HG02938 (cell line): ENCODE measurements at regions not wholly inside any gene's neighbourhood (a gene's known extent, or its start where the extent isn't known, plus 50 kb on each side); places are given as distances from the start of the nearest gene placed in this dataset.
"Not testable (repeated sequence)": the region's sequence is repeated elsewhere in the genome, so short reads cannot be mapped to it uniquely, and the experiment has no call there.

Source experiments
- ATAC-seq: cut with Tn5 transposase; IDR thresholded peaks from one replicate; pipeline ENCODE4 v1.9.1; 2021; ENCODE audit warnings: mild to moderate bottlenecking, moderate library complexity; ENCODE audit not compliant: unreplicated experiment

DNA sequence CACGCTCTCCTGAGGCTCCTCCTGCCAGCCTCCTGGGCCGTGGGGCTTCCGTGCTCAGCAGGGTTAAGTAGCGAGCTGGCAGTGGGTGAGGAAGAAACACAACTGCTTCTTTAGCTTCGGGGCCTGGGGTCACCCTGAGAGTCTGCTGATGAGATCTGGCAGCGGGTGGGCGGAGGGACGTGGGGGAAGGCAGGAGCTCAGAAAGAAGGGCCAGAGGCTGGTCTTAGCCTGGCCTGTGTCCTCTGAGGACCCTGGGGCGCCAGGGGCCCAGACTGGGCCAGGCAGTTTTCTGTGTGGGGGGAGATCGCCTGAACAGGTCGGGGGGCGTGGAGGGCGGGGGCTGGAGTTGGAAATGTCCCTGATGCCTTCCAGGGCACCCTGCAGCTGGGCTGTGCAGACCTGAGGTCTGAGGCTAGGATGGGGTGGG is 97.8 kb upstream of the GSE1 start:
- ATAC-seq = no peak

GRCh38 chr16:85515830-85516397 is 97.2 kb upstream of the GSE1 start:
- ATAC-seq = no peak

GRCh38 chr16:85517154-85517553 is 96.0 kb upstream of the GSE1 start:
- no peak for ATAC-seq

DNA sequence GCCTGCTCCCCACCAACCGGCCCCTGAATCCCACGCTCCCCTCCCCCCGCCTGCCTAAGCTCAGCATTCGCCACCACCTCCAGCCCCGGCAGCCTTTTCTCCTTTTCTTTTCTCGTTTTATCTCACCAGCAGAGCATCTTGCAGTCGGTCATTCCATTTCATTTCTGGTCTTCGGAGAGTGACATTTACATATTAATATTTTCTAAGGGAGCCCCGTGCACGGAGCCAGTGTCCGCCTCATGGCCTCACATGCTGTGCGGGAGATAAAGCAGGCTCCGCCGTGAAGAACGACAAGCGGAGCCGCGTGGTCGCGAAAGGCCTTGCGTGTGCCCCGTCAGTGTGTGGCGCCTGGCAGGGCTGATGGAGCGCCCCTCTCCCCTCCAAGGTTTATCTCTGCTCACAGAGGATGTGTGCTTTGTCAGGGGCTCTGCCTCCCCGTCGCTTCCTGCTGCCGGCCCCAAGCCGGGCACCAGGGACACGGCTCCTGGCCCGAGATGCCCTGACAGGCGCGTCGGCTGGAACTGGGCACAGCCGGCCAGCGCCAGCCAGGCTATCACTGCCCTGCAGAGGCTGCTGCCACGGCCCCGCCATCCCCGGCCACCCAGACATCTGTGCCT is 95.5 kb upstream of the GSE1 start:
- no peak for ATAC-seq

- no peak for ATAC-seq
Measured at GRCh38 chr16:85518398-85519049, 94.6 kb upstream of the GSE1 start.

DNA sequence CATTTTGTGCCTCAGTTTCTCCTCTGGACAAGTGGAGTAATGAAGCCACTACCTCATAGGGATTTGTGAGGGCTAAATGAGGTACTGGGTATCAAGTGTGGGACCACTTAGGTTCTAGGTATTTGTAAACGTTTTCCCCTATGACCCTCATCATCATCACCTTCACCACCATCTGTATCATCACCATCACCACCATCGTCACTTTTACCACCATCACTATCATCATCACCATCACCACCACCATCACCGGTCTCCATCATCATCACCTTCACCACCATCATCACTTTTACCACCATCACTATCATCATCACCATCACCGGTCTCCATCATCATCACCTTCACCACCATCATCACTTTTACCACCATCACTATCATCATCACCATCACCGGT is 94.1 kb upstream of the GSE1 start:
- not testable (repeated sequence) for ATAC-seq

DNA sequence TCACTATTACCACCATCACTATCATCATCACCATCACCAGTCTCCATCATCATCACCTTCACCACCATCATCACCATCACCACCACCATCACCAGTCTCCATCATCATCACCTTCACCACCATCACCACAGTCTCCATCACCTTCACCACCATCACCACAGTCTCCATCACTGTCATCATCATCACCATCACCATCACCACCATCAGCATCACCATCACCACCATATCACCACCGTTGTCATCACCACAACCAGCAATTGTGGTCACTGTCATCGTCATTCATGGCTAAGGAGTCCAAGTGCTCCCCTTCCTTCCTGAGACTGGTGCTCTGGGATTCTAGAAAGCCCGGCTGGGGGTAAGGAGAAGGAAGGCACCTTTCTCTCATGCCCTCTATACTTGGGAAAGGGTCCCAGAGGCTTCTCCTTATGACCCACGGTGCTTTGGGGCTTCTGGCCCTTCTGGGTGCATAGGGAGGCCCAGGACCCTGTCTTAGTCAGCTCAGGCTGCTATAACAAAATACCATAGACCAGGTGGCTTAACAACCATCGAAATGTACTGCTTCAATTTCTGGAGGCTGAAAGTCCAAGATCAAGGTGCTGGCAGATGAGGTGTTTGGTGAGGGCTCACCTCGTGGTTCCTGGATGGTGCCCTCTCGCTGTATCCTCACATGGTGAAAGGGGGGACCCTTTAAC is 93.4 kb upstream of the GSE1 start:
- no peak for ATAC-seq

DNA sequence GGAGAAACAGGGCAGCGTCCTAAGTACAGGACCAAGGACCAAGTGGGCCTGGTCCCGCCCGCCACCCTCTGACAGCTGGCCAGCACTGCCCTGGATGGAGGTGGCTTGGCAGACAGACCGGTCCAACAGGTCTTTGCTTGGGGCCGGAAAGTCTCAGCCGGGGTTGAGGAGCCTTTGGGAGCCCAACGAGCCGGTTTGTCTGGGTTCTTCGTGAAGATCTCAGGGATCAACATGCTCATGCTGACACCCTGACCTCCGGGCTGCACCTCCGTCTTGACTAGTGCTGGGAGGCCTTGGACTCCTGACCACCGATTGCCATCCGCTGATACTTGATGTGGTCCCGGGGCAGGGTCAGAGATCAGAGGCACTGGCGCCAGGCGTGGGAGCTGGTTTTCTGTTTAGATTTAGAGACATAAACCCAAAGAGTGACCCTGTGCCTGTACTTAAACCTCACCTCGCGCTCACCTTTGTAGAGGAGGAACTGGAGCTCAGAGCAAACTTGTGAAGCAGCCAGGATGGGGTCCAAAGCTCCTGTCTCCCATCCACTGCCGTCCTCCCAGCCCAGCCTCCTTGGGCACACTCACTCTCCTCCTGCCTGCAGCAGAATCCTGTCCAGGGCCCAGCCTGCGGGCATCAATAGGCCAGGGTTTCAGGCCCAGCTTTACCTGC is 92.1 kb upstream of the GSE1 start:
- no peak for ATAC-seq

DNA sequence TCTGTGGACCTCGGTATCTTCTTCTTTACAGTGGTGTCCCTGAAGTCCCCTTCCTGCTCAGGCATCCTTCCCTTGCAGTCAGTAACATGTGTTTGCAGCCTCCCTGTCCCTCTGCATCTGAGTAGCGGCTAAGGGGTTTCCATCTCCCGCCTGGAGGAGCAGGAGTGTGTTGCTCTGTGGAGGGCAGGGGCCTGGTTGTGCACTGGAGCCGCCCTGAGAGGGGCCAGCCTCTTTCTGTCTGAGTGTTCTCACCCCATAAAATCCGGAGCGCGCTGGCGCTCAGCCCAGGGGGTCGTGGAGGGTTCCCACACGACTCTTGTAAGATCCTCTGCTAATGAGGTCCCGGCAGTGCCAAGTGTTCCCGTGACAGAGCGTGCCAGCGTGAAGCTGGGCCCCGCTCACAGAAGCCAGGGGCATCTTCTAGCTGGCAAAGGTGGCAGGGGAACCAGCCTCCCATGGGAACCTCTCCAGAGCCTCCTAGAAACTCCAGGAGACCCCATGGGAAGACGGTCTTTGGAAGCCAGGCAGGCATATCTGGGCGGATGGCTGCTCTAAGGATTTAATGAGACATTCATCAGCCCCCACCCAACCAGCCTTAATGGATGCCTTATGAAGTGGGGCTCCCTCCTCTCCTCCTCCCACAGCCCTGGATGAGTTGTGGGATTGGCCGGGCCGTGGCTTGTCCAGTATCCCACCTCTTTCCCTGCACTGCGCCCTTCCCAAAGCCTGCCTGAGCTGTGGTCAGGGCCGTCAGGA is 91.4 kb upstream of the GSE1 start:
- no peak for ATAC-seq

DNA sequence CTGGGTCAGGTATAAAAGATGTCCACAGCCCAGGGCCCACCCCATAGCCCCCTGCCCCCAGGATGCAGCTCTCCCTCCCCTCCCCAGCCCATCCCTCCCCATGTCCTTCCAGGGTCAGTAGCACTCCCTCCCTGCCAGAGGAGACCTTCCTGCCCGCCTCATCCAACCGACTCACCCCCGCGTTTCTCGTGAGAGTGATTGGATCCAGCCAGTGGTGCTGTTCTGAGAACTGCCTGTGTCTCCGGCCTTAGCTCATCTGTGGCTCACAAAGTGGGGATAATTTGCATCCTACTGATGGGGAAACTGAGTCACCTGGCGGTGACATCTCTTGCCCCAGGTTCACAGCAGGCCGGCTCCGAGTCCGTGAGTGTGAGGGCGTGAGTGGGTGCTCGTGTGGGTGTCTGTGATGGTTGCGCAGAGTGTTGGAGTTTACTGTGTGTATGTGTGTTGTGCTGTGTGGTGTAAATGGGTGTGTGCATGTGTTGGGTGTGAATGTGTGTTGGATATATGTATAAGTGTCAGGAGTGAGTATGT is 90.7 kb upstream of the GSE1 start:
- no peak for ATAC-seq

DNA sequence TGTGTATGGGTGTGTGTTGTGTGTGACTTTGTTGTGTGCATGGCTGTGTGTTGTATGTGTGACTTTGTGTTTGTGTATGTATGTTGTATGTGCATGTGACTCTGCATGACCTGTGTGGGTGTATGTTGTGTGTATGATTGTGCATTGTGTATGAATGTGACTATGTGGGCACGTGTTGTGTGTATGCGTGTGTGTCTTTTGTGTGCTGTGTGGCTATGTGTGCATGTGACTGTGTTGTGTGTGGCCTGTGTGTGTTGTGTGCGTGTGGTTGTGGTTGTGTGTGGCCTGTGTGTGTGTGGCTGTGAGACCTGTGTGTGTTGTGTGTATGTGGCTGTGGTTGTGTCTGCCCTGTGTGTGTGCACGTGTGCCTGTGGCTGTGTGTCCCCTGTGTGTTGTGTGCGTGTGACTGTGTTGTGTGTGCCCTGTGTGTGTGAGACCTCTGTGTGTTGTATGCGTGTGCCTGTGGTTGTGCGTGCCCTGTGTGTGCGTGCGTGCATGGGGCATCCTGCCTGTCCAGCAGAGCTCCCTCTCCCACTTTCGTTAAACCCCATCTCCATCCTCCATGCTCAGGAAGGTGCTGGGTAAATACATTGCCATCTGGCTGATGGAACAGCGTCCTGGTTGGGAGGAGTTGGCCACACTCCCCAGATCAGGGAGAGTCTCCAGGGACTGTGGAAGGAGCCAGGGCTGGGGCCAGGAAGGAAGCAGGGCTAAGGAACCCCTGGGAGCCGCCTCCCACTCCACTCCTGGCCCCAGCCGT is 90.1 kb upstream of the GSE1 start:
- ATAC-seq = no peak

- no peak for ATAC-seq
Measured at GRCh38 chr16:85523602-85524364, 89.3 kb upstream of the GSE1 start.

- no peak for ATAC-seq
Measured at GRCh38 chr16:85524365-85524629, 88.8 kb upstream of the GSE1 start.

DNA sequence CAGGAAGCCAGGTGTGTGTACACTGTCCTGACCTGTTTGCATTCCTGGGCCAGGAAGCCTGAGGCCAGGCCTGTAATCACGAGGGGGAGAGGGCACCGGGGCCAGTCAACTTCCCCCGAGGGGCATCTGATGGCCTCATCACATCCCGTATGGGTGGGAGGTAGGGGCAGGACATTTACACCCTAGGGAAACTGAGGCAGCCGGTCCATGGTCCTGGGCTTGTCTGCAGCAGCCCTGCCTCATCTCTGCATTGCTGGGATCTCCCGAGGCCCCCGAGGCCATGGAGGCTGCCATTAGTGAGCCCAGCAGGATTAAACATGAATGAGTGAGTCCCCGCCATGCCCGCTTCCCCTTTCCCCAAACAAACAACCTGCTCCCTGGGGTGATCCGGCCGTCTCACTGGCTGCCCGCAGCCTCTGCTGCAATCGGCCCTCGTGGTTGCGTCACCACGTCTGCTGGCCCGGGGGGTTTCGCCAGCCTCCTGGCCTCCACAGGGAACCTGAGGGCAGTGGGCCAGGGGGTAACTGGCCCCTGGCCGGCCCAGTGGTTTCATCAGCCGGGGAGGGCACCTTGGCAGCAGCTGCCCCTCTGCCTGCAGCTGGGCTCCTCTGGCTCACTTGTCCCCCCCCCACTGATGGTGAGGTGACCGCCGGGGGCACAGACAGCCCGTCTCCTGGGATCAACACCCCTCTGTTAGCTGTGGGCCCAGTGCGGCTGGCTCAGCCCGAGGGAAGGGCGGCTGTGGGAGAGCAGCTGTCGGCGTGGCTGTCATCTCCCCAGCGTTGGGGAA is 88.3 kb upstream of the GSE1 start:
- no peak for ATAC-seq

GRCh38 chr16:85525420-85526184 is 87.5 kb upstream of the GSE1 start:
- no peak for ATAC-seq

- no peak for ATAC-seq
Measured at GRCh38 chr16:85526185-85526974, 86.7 kb upstream of the GSE1 start.
